Jurkat, Clone E6-1 (cell line): ENCODE measurements at regions not wholly inside any gene's neighbourhood (a gene's known extent, or its start where the extent isn't known, plus 50 kb on each side); places are given as distances from the start of the nearest gene placed in this dataset.

ENCODE experiments used
- DNase-seq: peaks from one replicate; pipeline ENCODE4 v3.0.0-alpha.2; 2011; ENCODE audit warnings: low read depth, low spot score
- H3K4me3 ChIP-seq: 2 replicates; pipeline ENCODE4 v1.5.1; 2011; ENCODE audit warnings: mild to moderate bottlenecking, low read length, control low read depth, moderate library complexity

DNA sequence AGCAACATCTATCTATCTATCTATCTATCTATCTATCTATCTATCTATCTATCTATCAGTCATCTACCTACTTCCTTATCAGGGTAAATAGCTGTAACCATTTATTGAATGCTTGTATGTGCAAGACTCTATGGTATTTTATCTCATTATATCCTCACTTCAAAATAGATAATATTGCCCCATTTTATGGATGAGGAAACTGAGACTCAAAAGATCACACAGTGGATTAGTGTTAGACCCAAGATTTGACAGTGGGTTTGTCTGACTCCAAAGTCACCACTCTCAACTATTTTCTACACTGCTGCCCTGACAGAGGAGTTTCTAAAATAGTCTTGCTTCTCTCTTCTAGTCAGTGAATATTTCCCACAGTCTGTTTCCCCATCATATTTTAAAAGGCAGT, 94.3 kb upstream of the NR3C1 start:
- H3K4me3 ChIP-seq = no peak overlapping the region
- DNase-seq = no peak

DNA sequence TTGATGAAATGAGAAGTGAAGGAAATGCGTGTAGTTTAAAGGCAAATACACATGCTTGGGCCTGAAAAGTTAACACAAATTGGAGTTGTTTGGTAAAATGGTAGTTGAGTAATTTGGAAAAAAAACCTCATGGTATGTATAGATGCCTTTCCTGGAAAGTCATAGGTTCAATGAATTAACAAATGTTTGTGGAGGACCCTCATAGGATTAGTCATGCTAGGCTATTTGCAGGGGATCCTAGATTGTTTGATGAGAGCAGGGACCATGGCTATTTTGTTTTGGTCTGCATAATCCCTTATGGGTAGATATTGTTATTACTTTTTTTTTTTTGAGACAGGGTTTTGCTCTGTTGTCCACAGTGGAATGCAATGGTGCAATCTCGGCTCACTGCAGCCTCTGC, 93.5 kb upstream of the NR3C1 start:
- H3K4me3 ChIP-seq = no peak overlapping the region

DNA sequence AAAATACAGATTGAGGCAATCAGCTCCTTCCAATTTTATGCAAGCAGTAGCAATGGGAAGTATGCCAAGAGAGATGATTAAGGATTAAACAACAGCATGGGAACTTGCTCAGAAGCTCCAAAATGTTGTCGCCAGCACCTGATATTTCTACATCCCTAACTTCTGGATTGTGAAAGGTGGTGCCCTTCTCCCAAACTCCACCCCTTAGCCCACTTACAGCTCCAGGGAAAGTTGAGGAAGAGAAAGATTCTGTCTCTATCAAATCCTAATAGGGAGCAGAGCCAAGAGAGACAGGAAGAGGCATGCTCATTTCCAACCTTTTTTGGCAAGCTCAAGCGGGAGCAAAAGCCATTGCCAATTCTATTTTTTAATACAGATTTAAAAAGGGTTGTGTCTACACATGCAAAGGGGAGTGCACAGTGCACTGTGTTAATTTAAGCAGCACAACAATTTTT, 92.4 kb upstream of the NR3C1 start:
- H3K4me3 ChIP-seq = no peak overlapping the region
- no peak for DNase-seq

More for the DNA sequence above, 93.5 kb upstream of the NR3C1 start:
- no peak for DNase-seq

DNA sequence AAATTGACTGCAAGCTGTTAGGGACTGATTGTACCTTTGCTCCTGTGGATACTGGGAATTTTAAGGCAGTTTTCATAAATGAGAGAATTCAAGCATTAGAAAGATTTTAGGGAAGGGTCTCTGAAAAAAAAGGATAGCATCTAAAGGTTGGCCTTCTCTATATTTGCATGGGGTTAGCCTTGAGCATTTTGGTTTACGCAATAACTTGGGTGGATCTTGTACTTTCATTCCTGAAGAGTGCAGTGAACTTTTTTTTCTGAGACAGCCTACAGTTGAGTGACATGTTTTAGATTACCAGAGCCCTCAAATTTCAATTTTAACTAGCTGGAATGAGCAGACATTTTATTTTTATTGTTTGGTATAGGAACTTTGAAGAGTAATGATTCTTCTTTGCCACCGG, 91.6 kb upstream of the NR3C1 start:
- DNase-seq = no peak
- no peak overlapping the region for H3K4me3 ChIP-seq

DNA sequence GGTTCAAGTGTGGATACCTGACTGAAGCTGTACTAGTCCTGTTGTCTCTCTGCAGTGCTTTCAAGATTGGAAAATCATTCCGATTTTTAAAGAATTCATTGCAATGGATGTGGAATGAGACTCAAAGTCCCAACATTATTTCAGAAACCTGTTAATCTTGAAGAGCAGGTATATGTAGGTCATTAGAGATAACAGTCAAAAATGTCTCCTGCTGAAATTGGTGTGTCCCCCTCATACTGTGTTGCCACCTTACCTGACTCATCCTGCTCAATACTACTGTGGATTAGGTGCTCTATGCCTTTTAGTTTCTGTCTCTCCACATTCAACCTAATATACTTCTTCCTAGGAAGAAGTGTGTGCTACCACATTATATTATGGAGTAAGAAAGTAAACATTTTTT, 91.1 kb upstream of the NR3C1 start:
- no peak for DNase-seq
- no peak overlapping the region for H3K4me3 ChIP-seq

DNA sequence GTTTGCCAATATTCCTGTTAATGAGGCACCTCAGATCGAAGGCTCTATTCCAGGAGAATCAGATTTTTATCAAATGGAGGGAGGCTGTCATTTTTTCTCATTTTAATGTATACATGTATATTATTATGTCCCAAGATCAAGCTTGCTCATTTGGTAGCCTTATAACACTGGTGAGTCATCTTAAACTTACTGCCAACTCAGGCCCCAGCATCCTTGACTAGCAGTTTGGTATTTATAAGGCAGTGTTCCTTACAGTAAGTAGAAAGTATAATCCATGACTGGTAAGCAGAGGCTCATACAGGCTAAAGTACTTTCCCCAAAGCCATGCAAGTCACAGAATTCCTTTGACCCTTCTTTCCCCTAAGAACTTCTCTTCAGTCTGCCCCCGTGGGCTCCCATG, 90.7 kb upstream of the NR3C1 start:
- no peak overlapping the region for H3K4me3 ChIP-seq
- no peak for DNase-seq

DNA sequence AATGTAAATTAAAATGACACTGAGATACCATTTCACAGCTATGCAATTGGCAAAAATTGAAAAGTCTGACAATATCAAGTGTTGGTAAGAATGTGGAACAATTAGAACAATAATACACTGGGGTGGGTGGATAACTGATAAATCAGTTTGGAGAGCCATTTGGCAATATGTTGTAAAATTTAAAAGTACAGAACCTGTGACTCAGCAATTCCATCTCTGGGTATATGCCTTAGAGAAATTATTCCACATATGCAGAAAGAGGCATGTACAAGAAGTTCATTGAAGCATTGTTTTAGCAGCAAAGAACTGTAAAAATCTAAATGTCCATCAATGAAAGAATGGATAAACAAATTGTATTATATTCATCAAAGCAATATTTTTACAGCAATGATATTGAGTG, 89.3 kb upstream of the NR3C1 start:
- H3K4me3 ChIP-seq = no peak overlapping the region
- no peak for DNase-seq

DNA sequence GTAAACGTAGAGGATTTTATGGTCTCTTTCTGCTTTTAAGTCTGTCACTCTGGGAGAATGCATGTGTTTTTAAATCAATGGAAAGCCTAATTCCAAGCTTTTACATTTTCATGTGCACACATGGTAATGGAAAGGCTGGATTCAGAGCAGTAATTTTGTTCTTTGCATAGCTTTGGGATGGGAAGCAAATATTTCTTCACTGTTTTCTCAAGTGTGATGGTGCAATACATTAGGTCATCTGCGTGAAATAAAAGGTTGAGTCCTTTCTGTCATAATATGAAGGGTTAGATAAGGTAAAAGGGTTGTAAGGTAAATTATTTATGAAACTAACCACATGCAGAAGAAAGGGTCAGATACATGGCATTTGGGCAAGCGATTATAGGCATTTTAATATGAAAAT, 88.2 kb upstream of the NR3C1 start:
- DNase-seq = no peak
- no peak overlapping the region for H3K4me3 ChIP-seq

DNA sequence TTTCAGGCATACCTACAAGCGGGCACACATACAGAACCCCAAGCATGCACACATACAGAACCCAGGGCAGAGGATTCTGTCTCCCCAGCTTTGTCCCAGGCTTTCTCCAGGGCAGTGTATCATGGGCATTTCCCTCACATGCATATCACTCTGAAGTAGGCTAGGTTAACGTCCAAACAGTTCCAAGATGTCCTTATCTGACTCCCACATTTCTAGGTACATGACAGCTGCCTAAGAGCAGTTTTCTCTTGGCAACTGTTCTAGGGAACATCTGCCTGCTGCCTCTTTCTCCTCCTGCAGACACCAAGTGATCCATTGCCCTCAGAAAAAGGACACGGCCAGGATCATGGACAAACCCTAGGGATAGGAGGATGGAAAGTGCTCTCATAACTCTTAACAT, 84.9 kb upstream of the NR3C1 start:
- no peak overlapping the region for H3K4me3 ChIP-seq

DNA sequence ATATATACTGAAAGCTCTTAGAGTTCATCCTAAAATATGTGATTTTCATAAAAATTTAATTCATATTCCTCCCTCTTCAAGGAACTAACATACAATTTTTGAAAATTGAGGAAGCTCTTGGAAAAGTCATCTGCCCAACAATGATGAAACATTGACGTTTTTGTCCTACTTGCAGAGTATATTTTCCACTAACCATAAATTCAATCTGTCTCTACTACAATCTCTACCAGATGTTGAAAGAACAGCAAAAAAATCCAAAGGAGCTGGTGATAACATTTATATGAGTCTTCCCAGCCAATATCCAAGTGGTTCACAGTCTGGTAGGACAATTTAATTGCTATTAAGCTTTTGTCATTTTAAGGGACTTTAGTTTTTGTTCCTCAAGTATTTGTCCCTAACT, 81.1 kb upstream of the NR3C1 start:
- H3K4me3 ChIP-seq = no peak overlapping the region
- no peak for DNase-seq

More for the DNA sequence above, 84.9 kb upstream of the NR3C1 start:
- DNase-seq = no peak

DNA sequence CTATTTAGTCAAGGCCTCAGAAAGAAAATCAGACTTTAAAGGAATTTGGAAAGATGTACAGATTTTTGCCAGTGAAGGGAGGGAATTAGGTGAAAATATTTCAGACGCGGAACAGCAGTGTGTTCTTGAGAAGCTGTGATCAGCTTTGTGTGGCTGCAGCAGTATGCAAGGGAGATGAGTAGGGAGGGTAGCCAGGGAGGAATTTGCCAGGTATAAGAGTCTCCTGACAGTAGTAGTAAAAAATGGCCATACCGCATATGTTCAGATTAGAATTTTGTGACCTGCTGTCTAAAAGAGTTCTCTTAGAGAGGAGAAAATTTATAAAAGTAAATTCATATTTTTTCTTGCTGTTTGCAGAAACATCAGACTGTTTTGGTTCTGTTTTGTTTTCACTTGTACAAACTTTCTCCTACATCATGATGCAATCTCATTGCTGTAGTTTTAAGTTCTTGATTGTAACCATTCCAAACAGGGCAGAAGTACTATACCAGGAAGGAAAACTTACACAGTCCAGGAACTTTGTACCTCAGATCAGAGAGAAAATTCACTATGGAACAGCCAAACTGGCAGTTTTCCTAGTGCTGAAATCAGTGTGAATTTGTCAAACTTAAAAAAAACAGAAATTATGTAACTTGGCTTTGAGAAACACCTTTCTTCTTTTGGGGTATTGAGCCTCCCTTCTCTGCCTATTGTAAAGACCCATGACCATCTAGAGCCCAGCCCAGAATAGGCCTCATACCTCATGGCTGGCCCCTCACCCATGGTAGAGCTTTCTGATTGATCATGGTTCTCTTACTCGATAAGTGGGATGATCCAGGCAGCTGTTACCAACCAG, 78.4 kb upstream of the NR3C1 start:
- no peak overlapping the region for H3K4me3 ChIP-seq
- no peak for DNase-seq

DNA sequence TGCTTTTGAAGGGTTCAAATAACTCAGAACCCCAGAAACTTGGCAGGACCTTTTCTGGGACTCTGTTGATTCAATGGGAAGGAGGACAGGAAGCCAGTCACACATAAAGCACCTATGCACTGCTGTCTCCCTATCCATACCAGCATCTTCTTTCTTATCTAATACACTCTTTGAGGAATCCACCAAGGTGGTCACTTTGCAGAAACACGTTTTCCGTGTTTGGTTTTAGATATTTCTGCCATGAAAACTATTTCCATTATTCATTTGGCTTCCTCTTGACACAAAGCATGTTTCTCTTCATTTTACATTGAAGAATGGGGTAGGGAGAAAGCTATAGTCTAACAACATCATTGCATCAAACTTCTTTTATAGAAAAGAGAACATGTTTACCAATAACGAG, 76.5 kb upstream of the NR3C1 start:
- no peak for DNase-seq

DNA sequence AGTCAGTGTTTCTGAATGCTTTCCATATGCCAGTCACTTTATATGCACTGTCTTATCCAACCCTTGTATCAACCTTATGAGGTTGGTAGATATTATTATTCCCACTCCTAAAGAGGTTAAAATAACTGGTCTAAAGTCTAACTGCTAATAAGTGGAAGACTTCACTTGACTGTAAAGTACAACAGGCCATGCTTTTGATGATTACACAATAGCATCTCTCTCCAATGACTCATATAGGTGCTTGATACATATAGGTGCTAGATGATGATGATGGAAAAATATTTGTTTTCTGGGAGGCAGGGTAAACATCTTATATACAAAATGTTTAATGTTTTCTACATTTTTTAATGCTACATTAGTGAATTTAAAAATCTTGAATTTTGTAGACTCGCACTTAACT, 75.9 kb upstream of the NR3C1 start:
- H3K4me3 ChIP-seq = no peak overlapping the region
- DNase-seq = no peak

More for the DNA sequence above, 76.5 kb upstream of the NR3C1 start:
- H3K4me3 ChIP-seq = no peak overlapping the region

DNA sequence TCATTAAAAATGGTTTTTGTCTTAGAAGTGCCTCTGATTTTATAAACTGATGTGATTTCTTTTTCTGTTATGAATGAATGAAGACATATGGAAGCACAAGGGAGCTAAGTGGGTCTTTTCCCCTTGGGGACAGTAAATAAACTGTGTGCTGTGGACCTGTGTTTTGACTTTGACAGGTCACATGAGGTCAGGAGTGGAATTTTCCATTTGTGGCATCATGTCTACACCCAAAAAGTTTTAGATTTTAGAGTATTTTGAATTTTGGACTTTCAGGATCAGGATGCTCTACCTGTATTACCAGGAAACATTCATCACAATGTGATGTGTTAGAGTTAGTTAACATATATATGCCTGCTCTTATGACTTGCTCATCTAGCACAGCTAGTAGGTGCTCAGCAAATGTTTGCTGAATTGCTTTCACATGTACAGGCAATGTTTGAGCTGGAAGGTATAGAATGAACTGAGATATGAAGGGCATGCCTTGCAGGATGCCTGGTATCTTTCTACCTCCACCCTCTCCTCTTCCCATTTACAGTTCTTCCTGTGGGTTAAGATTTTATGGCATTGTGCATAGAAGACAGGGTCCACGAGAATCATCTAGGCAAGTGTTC, 73.2 kb upstream of the NR3C1 start:
- no peak for DNase-seq
- H3K4me3 ChIP-seq = no peak overlapping the region

DNA sequence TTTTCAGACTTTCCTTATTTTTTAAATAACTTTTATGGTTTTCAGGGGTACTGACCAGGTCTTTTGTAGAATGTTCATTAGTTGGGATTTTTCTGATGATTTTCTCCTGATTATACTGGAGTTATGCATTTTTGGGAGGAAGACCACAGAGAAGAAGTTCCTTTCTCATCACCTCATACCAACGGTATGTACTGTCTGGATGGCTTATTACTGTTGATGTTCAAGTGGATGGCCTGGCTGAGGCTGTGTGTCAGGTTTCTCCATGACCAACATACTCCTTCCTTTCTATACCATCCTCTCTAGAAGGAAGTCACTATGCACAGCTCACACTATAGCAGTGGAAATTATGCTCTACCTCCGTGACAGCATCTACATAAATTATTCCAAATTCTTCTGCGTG, 71.1 kb upstream of the NR3C1 start:
- H3K4me3 ChIP-seq = no peak overlapping the region
- DNase-seq = no peak

DNA sequence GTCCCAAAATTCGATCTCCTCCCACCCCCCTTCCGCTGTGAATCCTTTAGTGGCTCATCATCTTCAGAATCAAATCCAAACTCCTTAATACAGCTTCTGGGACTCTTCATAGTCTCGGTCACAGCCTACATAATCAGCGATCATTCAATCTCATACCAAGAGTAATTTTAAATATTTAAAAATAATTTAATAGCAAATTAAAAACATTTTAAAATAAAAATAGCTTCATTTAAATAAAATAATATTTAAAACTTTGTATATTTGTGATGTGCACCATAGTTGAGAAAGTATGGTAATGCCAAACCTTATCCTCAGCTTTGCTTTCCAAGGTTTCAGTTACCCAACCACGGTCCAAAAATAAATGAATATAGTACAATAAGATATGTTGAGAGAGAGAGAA, 70.0 kb upstream of the NR3C1 start:
- no peak overlapping the region for H3K4me3 ChIP-seq
- no peak for DNase-seq

DNA sequence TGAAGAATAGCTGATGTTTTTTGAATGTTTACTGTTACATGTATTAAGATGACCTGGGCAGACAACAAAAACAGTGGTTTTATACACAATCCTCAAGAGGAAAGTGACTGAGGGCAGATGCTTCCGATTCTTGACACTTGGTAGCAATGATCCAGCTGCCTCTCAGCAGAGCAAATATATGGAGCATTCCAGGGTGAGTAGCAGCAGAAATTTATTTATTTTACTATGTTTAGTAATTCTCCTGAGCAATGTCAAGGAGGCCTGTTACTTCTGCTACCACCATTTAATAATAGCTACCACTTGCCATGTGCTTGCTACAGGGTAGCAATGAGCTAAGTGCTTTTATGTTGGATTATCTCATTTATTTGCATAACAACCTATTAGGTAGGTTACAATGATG, 69.1 kb upstream of the NR3C1 start:
- DNase-seq = no peak
- H3K4me3 ChIP-seq = no peak overlapping the region

DNA sequence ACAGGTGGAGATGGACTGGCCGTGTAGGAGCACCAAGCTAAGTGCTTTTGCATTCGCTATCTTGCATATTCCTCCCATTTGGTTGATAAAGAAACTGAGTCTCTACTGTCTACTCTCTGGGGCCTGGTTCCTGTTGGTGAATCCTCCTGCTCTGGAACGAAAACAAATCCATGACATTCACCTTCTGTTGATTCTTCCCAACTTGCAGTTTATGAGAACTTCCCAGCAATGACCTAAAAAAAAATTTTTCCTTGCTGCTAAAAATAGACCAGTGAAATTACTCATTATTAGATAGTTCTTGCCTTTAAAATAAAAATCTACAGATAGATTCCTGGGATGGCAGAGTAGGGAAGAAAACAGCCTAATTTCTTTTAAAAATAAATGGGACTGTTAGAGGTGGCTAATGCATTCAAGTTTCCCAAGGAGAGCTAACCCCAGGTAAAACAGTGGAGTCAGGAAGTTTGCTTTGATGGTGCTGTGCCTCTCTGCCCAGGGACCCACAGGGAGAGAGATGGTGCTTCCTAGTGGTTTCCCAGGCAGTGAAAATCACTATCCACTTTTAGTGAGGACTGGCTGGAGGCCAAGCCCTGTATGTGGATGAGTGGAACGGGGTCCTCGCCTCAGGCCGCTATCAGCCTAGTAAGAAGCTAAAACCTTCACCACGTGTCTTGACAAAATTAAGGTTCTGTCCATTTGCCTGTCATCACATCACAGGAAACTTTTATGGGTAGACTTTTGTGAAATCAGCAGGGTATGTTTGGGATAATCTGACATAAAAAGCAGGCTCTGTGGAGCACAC, 68.4 kb upstream of the NR3C1 start:
- no peak overlapping the region for H3K4me3 ChIP-seq
- no peak for DNase-seq

DNA sequence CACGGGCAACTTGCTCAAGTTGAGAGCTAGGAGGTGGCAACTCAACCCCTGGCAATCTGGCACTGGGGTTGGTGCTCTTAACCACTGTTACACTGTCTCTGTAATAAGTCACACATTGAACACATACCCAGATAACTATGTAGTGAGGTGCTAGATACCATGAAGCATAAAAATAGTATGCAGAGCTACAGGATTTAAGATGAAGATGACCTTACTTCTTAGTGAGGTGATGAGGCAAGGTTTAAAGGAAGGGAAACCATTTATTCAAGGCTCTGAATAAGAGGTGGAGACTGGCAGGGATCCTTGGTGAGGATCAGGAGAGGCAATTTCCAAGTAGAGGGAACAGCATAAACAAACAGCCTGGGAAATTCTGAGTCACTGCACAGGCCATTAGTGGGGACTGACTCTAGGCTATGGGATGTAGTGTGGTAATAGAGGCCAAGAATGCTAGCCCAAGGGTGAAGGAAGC, 67.6 kb upstream of the NR3C1 start:
- no peak for DNase-seq
- no peak overlapping the region for H3K4me3 ChIP-seq

DNA sequence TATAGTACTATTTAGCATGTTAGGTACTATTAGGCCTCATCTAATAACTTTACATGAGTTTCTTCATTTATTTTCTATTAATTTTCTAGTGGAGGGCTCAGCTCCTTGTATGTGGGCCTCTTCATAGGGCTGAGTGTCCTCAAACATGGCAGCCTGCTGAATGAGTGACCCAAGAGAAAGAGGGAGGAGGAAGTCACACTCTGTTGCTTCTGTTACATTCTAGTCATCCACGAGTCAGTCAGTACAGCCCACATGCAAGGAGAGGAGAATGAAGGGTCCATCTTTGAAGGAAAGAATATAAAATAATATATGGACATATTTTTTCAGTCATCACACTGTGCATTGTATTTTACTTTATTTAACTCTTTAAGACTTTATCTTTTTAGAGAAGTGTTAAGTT, 66.6 kb upstream of the NR3C1 start:
- no peak for DNase-seq

More for the DNA sequence above, 66.6 kb upstream of the NR3C1 start:
- no peak overlapping the region for H3K4me3 ChIP-seq
